Esophagus muscularis mucosa (tissue), 3 donors: ENCODE measurements at regions not wholly inside any gene's neighbourhood (a gene's known extent, or its start where the extent isn't known, plus 50 kb on each side); places are given as distances from the start of the nearest gene placed in this dataset.

Experiments used
- CTCF ChIP-seq, 3 experiments: fragments of 200-600 bp in 2 of 3; fragments of 450-650 bp in 1 of 3; sonication (generic) in 2 of 3; IDR thresholded peaks; one replicate each; pipeline ENCODE4 v1.5.1; 2017 to 2019; ENCODE audit warnings: antibody characterized with exemption in 3 of 3, mild to moderate bottlenecking in 2 of 3, moderate library complexity in 1 of 3
- EP300 ChIP-seq: sonication (generic); formaldehyde crosslinking; IDR thresholded peaks from one replicate; pipeline ENCODE4 v1.6.1; 2017; ENCODE audit warnings: antibody characterized with exemption

- peak; percentile 40 to 58 (median 54) for TF ChIP-seq CTCF (IDR thresholded peaks at IDR 0.05)
- no peak for TF ChIP-seq EP300
These were observed 58.9 kb upstream of the FBXO33 start for GRCh38 chr14:39491134-39491571.
